ENCODE measurements at regions not wholly inside any gene's neighbourhood (a gene's known extent, or its start where the extent isn't known, plus 50 kb on each side); places are given as distances from the start of the nearest gene placed in this dataset.
"Not testable (repeated sequence)": the region's sequence is repeated elsewhere in the genome, so short reads cannot be mapped to it uniquely, and the experiment has no call there.

DNA sequence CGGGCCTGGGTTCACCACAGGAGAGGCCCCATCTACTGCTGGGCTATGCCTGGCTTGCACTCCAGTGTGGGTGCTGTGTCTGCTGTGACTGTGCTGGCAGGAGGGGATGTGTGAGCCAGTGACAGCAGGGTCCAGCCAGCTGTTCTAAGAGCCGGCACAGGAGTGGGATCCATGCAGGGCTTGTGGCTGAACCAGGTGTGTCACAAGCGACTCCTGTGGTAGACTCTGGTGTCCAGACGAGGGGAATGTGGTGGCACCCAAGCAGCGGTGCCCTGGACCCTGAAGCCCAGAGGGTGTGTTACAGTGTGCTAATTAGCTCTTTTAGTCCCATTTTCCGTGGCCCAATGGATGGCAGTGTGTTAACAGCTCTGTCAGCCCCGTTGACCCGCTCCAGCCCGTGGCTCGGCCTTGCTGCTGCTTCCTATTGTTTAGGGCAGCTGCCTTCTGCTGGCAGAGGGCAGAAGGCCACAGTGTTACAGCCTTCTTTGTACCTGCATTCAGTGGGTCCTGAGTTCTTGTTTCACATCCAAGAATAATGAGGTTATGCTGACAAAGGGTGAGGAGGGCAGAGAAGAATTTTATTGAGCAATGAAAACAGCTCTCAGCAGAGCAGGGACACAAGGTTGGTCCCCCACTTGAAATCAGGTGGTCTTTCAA is 78.5 kb upstream of the RNU6-1 start:
- DNase-seq = no peak

DNA sequence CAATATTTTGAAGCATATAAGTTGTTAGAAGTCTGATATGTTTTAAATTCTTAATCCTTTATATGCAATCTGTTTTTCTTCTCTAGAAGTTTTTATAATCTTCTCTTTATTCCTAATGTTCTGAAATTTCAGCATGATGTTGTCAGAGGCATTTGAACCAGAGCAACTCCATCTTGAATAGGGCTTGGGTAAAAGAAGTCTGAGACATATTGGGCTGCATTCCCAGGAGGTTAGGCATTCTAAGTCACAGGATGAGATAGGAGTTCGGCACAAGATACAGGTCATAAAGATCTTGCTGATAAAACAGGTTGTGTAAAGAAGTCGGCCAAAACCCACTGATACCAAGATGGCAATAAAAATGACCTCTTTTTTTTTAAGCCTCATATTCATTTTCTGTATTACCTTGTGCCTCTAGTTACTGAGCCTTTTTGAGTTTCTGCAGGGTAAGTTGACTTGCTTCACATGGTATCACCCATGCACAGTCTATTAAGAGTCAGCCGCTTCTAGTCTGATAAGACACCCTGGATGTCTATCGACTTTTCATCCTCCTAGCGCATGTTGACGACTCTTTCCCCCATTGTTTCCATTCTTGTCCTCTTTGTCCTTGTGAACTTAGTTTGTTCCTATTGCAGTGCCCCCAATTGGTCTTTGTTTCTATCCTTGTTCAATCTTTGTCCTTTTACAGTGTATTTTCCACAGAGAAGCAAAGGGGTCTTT is 80.8 kb upstream of the RNU6-1 start:
- no peak for DNase-seq

- DNase-seq = no peak
These were observed 82.3 kb upstream of the RNU6-1 start for GRCh38 chr15:67922106-67922675.

DNA sequence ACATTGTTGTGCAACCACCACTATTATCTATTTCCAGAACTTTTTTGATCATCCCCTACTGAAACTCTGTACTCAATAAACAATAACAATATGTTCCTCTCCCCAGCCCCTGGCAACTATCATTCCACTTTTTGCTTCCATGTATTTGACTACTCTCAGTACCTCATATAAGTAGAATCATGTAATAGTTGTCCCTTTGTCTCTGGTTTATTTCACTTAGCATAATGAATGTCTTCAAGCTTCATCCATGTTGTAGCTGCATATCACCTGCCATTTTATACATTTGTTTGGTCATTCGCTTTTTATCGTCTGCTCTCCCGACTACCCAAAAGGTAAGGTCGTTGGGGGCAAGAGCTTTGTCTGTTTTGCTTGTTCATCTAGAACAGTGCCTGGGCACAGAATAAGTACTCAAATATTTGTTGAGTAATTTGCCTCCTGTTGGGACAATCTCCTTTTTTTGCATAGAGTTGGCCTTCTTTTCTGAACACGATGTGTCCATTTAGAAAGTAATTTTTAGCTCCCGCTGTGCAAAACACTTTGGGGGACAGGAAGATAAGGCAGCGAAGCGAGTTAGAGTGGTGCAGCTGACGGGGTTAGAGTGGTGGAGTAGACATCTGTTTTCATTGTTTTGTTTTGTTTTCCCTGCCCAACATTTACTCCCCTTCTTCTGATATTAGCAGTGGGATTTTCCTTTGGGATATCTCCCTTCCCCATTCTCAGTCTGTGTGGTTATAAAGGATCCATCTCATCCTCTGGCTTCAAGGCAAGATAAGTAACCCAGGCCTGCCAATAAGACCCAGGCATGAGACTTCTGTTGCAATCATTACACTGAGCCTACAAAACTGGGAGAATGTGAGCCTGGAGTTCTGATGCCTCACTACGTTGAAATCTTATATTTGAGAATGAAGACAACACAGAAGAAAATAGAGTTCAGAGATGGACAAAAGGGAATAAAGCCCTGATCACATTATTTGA is 83.4 kb upstream of the RNU6-1 start:
- no peak for DNase-seq

DNA sequence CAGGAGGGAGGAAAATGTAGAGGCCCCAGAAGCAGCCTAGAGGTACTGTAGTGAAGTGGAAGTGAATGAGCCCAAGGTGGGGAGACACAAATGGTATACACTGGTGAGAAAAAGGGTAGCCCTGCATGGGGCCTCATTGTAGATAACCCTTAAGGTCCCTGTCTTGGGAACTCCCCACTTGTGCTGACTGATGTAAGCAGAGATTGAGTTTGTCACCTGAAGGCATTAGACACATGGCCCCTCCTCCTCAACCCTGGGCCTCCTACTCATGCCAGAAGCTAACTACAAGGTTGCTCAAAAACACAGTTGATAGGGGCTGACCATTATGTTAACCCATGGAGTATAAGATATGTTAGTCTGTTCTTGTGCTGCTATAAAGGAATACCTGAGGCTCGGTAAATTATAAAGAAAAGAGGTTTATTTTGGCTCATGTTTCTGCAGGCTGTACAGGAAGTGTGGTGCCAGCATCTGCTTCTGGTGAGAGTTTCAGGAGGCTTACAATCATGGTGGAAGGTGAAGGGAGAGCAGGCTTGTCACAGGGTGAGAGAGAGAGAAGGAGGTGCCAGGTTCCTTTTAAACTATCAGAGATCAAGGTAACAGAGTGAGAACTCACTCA is 84.6 kb upstream of the RNU6-1 start:
- no peak for DNase-seq

GRCh38 chr15:67925182-67925581 is 85.3 kb upstream of the RNU6-1 start:
- DNase-seq = no peak

DNA sequence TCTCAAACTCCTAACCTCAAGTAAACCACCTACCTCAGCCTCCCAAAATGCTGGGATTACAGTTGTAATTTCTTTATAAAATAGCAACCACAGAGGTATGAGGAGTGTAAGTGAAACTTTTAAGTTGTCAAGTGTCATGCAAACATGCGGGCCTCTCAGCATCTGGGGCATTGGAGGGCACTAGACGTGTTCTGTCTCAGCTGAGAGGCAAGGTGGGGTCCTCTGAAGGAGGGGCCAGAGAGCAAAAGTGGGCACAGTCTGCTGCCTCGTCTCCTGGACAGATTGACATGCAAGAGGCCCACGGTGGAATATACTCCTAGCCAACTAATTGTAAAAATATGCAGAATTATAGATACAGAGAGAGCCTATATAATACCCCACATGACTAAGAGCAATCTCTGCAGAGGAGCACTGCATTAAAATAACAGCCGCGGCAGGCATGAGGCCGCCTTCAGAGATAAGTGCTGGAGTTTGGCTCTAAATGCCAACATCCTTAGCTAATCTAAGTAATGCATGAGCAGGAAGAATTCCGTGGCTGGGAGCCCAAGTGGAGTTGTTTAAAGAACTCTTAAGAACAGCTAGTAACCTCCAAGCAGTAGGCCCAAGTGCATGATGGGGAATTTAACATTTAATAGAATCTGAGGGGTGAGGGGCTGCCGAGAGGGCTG is 87.8 kb upstream of the RNU6-1 start:
- no peak for DNase-seq

GRCh38 chr15:67928666-67929065 is 88.8 kb upstream of the RNU6-1 start:
- no peak for DNase-seq

DNA sequence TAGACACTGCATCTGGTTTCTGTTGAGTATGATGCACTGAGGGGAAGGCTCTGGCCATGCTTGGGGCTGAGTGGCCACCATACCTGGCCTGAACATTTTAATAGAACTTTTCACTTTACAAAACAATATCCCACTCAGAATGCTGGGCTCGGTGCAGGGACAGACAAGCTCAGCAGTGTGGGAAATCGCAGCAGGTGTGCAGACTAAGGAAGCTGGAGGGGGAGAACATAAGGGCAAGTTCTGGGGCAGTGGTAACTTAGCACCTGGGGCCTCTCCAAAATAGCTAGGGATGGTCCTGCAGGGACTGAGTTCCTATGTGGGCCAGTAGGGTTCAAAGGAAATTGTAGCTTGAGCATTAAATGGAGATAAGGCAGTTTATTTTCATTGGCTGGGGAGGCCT is 90.9 kb upstream of the RNU6-1 start:
- DNase-seq = no peak

DNA sequence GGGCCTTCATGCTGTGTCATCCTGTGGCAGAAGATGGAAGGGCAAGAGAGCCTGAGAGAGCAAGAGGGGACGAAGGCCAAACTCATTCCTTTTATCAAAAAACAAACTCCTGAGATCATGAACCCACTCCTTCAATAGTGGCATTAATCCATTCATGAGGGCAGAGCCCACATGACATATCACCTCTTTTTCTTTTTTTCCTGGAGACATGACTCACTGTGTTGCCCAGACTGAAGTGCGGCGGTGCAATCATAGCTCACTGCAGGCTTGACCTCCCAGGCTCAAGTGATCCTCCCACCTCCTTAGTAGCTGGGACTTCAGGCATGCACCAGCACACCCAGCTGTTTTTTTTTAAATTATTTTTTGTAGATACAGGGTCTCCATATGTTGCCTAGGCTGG is 92.0 kb upstream of the RNU6-1 start:
- no peak for DNase-seq

- DNase-seq = not testable (repeated sequence)
These were observed 94.3 kb upstream of the RNU6-1 start for GRCh38 chr15:67934126-67934525.

GRCh38 chr15:67935244-67935643 is 95.4 kb upstream of the RNU6-1 start:
- DNase-seq = no peak

DNA sequence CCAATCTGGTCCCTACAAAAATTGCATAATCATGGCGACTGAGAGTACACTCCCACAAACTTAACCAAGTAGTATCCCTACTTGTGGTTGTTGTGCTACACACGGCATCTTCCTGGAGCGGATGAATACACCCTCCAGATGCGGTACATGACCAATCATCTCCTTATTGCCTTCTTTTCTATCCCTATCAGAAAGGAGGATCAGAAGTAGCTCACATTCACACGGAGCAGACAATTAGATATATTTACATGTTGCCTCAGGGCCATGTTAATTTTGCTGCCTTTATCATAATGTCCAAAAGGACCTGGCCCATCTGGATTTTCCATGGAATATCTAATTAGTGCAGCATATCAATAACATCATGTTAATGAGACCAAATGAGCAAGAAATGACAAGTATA is 96.4 kb upstream of the RNU6-1 start:
- no peak for DNase-seq

DNA sequence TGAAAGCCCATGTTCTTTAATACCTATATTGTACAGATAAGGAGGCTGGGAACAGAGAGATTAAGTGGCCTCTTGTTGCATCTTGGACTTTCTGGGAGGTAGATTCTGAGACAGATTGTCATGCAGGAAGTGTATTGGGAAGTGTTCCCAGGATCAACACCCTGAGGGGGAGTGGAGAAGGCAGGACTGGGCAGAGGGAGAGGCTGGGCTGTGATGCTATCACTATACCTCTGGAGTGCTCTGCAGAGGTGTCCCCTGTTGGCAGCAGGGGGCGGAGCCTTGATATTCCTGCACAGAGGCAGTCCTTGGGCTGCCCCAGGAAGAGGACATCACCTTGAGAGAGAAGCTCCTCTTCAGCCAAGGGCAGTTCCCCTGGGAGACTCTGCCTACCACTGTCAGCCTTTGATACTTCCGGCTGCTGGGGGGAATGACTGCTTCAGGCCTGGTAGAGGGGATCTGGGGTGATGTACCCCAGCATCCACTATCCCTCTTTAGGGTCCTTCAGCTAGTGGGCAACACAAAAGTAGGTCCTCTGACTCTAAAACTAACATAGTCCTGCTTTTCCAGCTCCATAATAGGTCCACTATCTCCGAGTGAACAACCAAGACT is 97.4 kb upstream of the RNU6-1 start:
- DNase-seq = no peak

GRCh38 chr15:67939179-67939578 is 99.3 kb upstream of the RNU6-1 start:
- DNase-seq = not testable (repeated sequence)

- DNase-seq = not testable (repeated sequence)
These were observed 99.9 kb upstream of the RNU6-1 start for GRCh38 chr15:67939588-67940323.

DNA sequence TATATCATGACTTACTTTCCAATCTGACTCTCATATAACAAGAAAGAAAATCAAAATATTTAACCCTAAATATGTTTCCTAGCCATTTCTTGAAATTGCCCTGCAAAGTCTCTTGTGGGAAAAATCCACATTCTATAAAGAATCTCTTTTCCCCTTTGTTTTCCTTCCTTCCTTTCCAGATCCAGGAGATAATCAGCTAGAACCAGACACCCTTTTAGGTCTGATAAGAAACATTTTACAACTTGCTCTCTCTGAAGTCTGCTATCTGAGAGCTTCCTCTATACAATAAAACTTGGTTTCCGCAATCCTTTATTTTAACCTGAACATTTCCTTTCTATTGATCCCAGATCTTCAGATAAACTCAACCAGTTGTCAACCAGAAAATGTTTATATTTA is 100.5 kb upstream of the RNU6-1 start:
- DNase-seq = no peak

- DNase-seq = no peak
These were observed 101.9 kb upstream of the RNU6-1 start for GRCh38 chr15:67941648-67942310.

- DNase-seq = no peak
These were observed 103.6 kb upstream of the RNU6-1 start for GRCh38 chr15:67943475-67943874.
